Hepatocyte (in vitro differentiated cells): ENCODE measurements at regions not wholly inside any gene's neighbourhood (a gene's known extent, or its start where the extent isn't known, plus 50 kb on each side); places are given as distances from the start of the nearest gene placed in this dataset.

Experiments
- EZH2 ChIP-seq: fragments of 200-600 bp; sonication (generic); IDR thresholded peaks from 2 replicates; pipeline ENCODE4 v1.6.1; 2016; ENCODE audit warnings: antibody characterized with exemption, mild to moderate bottlenecking, borderline replicate concordance
- EZH2phosphoT487 ChIP-seq: fragments of 200-600 bp; sonication (generic); IDR thresholded peaks from one replicate; pipeline ENCODE4 v1.6.1; 2018; ENCODE audit warnings: antibody characterized with exemption, mild to moderate bottlenecking, low read depth, moderate library complexity; ENCODE audit not compliant: unreplicated experiment, severe bottlenecking
- TF ChIP-seq, protein P1 (sequence below): fragments of 200-600 bp; sonication (generic); IDR thresholded peaks from 2 replicates; pipeline ENCODE4 v1.5.1; 2016; ENCODE audit warnings: antibody characterized with exemption, mild to moderate bottlenecking; ENCODE audit not compliant: poor library complexity

DNA sequence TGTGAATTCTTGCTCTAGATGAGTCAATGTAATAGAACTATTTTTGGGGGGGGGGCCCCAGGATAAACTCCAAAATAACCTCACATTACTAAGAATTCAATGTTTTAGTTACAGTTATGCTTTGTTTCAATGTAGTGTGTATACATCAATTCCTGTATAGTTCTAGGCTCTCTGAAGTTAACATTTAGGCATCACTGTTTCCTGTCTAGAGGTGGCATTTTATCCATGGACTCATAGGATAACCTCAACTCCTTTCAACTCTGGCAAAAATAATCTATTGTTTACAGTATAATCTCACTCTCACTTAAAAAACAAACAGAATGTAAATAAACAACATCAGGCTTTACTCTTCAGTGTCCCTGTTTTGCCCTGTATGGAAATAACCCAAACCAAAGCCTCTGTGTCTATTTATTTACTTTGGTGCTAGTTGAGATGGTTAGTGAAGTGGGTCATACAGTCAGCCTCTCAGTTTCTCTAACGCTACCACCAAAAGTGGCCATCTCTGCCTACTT is 79.3 kb upstream of the MMADHC start:
- TF ChIP-seq, protein P1, sequence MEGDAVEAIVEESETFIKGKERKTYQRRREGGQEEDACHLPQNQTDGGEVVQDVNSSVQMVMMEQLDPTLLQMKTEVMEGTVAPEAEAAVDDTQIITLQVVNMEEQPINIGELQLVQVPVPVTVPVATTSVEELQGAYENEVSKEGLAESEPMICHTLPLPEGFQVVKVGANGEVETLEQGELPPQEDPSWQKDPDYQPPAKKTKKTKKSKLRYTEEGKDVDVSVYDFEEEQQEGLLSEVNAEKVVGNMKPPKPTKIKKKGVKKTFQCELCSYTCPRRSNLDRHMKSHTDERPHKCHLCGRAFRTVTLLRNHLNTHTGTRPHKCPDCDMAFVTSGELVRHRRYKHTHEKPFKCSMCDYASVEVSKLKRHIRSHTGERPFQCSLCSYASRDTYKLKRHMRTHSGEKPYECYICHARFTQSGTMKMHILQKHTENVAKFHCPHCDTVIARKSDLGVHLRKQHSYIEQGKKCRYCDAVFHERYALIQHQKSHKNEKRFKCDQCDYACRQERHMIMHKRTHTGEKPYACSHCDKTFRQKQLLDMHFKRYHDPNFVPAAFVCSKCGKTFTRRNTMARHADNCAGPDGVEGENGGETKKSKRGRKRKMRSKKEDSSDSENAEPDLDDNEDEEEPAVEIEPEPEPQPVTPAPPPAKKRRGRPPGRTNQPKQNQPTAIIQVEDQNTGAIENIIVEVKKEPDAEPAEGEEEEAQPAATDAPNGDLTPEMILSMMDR: no peak
- no peak for TF ChIP-seq EZH2
- TF ChIP-seq EZH2phosphoT487: no peak
